Endothelial cell of umbilical vein (primary cell): ENCODE measurements at regions not wholly inside any gene's neighbourhood (a gene's known extent, or its start where the extent isn't known, plus 50 kb on each side); places are given as distances from the start of the nearest gene placed in this dataset.

Experiments used
- BruUV-seq: library from RNA; stranded (reverse); fragments of 400-500 nt; replicated peaks from 2 replicates; lab custom pipeline; 2021; lab: Mats Ljungman, UMichigan
- CTCF ChIA-PET: fragments of 300-600, 350-600 bp; sonication (Branson Sonifier 250); formaldehyde crosslinking; loops from one replicate; lab custom pipeline; 2021; ENCODE audit warnings: antibody characterized with exemption, inconsistent platforms; lab: Charles Lee
- POLR2A ChIA-PET: fragments of 300-600, 350-600 bp; sonication (Branson Sonifier 250); formaldehyde crosslinking; loops from one replicate; lab custom pipeline; 2021; ENCODE audit warnings: antibody characterized with exemption, inconsistent platforms; lab: Charles Lee
- DNase-seq: peaks from one replicate; pipeline ENCODE4 v3.0.0-alpha.2; 2011; ENCODE audit warnings: low read depth, low spot score
- FAIRE-seq: peaks from 2 replicates; lab custom pipeline; 2011; peaks lifted over from hg19 to GRCh38; lab: Jason Lieb, UNC
- H2AFZ ChIP-seq: 2 replicates; pipeline ENCODE4 v1.6.0; 2012; ENCODE audit warnings: low read depth, low read length, control low read depth, inconsistent platforms
- H3K27ac ChIP-seq: 2 replicates; pipeline ENCODE4 v1.5.1; 2011; ENCODE audit warnings: low read depth, mild to moderate bottlenecking, control low read depth, low read length, moderate library complexity; ENCODE audit not compliant: insufficient read depth
- H3K27me3 ChIP-seq, 2 experiments: 2 replicates each; pipeline versions ENCODE4 v1.6.0 to v1.6.1; 2011; ENCODE audit warnings: low read length in 2 of 2, mixed read lengths in 1 of 2; ENCODE audit not compliant: control insufficient read depth in 2 of 2, insufficient read depth in 2 of 2
- H3K36me3 ChIP-seq, 2 experiments: 2 replicates in 1 of 2; 3 replicates in 1 of 2; pipeline ENCODE4 v1.5.1; 2011; ENCODE audit warnings: low read length in 2 of 2, mild to moderate bottlenecking in 1 of 2, moderate library complexity in 1 of 2; ENCODE audit not compliant: control insufficient read depth in 2 of 2, insufficient read depth in 2 of 2; ENCODE audit errors: extremely low read depth in 1 of 2
- H3K4me1 ChIP-seq: 3 replicates; pipeline ENCODE4 v1.5.1; 2011; ENCODE audit warnings: mild to moderate bottlenecking, low read length; ENCODE audit not compliant: control insufficient read depth, insufficient read depth; ENCODE audit errors: extremely low read depth
- H3K4me2 ChIP-seq: 2 replicates; pipeline ENCODE4 v1.6.1; 2011; ENCODE audit warnings: low read length, control low read depth, mixed read lengths; ENCODE audit not compliant: insufficient read depth
- H3K4me3 ChIP-seq, 3 experiments: fragments of 200-600 bp in 1 of 3; sonication (generic), shearing (Covaris generic) in 1 of 3; replicated peaks in 1 of 3; 2 replicates each; pipeline ENCODE4 v1.5.1; 2011 to 2016; ENCODE audit warnings: control low read depth in 3 of 3, low read length in 3 of 3, mild to moderate bottlenecking in 2 of 3, inconsistent platforms in 1 of 3, low read depth in 1 of 3, moderate library complexity in 1 of 3; ENCODE audit not compliant: insufficient read depth in 1 of 3
- H3K79me2 ChIP-seq: 2 replicates; pipeline ENCODE4 v1.6.0; 2012; ENCODE audit warnings: low read length, inconsistent platforms; ENCODE audit not compliant: control insufficient read depth, insufficient read depth
- H3K9ac ChIP-seq: replicated peaks from 2 replicates; pipeline ENCODE3; 2011; ENCODE audit warnings: low read length, control low read depth; ENCODE audit not compliant: insufficient read depth; ENCODE audit errors: extremely low read depth
- H3K9me1 ChIP-seq: replicated peaks from 3 replicates; pipeline ENCODE4 v1.6.0; 2011; ENCODE audit warnings: mild to moderate bottlenecking, low read length; ENCODE audit not compliant: control insufficient read depth, insufficient read depth; ENCODE audit errors: extremely low read depth
- H3K9me3 ChIP-seq: replicated peaks from 2 replicates; pipeline ENCODE4 v1.5.1; 2012; ENCODE audit warnings: low read length, inconsistent platforms; ENCODE audit not compliant: control insufficient read depth, insufficient read depth
- H4K20me1 ChIP-seq: replicated peaks from 2 replicates; pipeline ENCODE3; 2011; ENCODE audit warnings: mild to moderate bottlenecking, low read length; ENCODE audit not compliant: control insufficient read depth, insufficient read depth; ENCODE audit errors: extremely low read depth
- EZH2 ChIP-seq: IDR thresholded peaks from 2 replicates; pipeline ENCODE4 v1.6.1; 2012; ENCODE audit warnings: borderline replicate concordance, low read depth, mild to moderate bottlenecking, moderate library complexity, low read length, inconsistent platforms; ENCODE audit not compliant: severe bottlenecking
- FOS ChIP-seq: IDR thresholded peaks from 2 replicates; pipeline ENCODE4 v1.6.1; 2011; ENCODE audit warnings: mild to moderate bottlenecking, low read length, moderate library complexity, borderline replicate concordance; ENCODE audit not compliant: insufficient read depth
- GATA2 ChIP-seq: IDR thresholded peaks from 2 replicates; pipeline ENCODE4 v1.7.0; 2011; ENCODE audit warnings: low read depth, mild to moderate bottlenecking, moderate library complexity, mixed read lengths, low read length; ENCODE audit not compliant: insufficient read length, insufficient read depth
- JUN ChIP-seq: IDR thresholded peaks from 2 replicates; pipeline ENCODE4 v1.6.1; 2011; ENCODE audit warnings: borderline replicate concordance, low read depth; ENCODE audit not compliant: insufficient read length, insufficient read depth
- MAX ChIP-seq: IDR thresholded peaks from 2 replicates; pipeline ENCODE4 v1.6.1; 2011; ENCODE audit not compliant: insufficient read depth, insufficient read length
- POLR2A ChIP-seq: IDR thresholded peaks from 2 replicates; pipeline ENCODE4 v1.6.1; 2012; ENCODE audit warnings: low read depth, mild to moderate bottlenecking, control low read depth, low read length
- POLR2AphosphoS5 ChIP-seq: IDR thresholded peaks from 2 replicates; pipeline ENCODE4 v1.6.1; 2012; ENCODE audit warnings: low read depth, mild to moderate bottlenecking, control low read depth, low read length, moderate library complexity; ENCODE audit not compliant: insufficient read depth
- dilution Hi-C: fragments of 300-500 bp; cut with MboI; formaldehyde crosslinking; loops from one replicate; pipeline ENCODE4 v1.15.0; 2019; ENCODE audit warnings: low sequenced_read_pairs; ENCODE audit not compliant: extremely low pct_ligation_motif_present
- intact Hi-C: fragments of 100-400 bp; cut with micrococcal nuclease; formaldehyde crosslinking; loops from one replicate; pipeline ENCODE4 v1.10.0; 2022

GRCh38 chr4:136908122-136908521 lies 624.2 kb downstream of the PCDH18 start:
- FAIRE-seq (no peak), DNase-seq (no peak)
- ChIA-PET CTCF (no interaction called here), POLR2A (no interaction called here)
- Histone ChIP-seq H2AFZ (no peak overlapping the region), H3K36me3 (no peaks in the 10 kb centered on the region), H3K4me3 (no peak overlapping the region), H3K27me3 (no peaks in the 10 kb centered on the region), H3K9me1 (no peaks in the 10 kb centered on the region), H3K4me1 (no peaks in the 10 kb centered on the region), H3K9me3 (no peaks in the 10 kb centered on the region), H3K79me2 (no peaks in the 10 kb centered on the region), H4K20me1 (no peaks in the 10 kb centered on the region), H3K4me2 (no peak overlapping the region), H3K27ac (no peak overlapping the region), H3K9ac (no peak overlapping the region)
- intact Hi-C loops (no loop called here), dilution Hi-C loops (no loop called here)
- BruUV-seq = no TSS peak
- TF ChIP-seq POLR2A (no peak), GATA2 (no peak), JUN (no peak), EZH2 (no peak), FOS (no peak), MAX (no peak), POLR2AphosphoS5 (no peak)

- TF ChIP-seq EZH2 (no peak), FOS (no peak)
- no peaks in the 10 kb centered on the region for H3K9me1 ChIP-seq
- DNase-seq (no peak), FAIRE-seq (no peak)
- H3K4me2 ChIP-seq = no peak overlapping the region
- intact Hi-C loops = no loop called here
- no peaks in the 10 kb centered on the region for H3K36me3 ChIP-seq
- no peaks in the 10 kb centered on the region for H3K27me3 ChIP-seq
- dilution Hi-C loops = no loop called here
- no peak overlapping the region for H3K27ac ChIP-seq
- H3K9me3 ChIP-seq = no peaks in the 10 kb centered on the region
- BruUV-seq = no TSS peak
- H2AFZ ChIP-seq = no peak overlapping the region
- ChIA-PET CTCF (no interaction called here), POLR2A (no interaction called here)
- H3K79me2 ChIP-seq = no peaks in the 10 kb centered on the region
- H3K9ac ChIP-seq = no peak overlapping the region
- no peaks in the 10 kb centered on the region for H3K4me1 ChIP-seq
- H3K4me3 ChIP-seq = no peak overlapping the region
- no peaks in the 10 kb centered on the region for H4K20me1 ChIP-seq
These were observed 631.6 kb downstream of the PCDH18 start for GRCh38 chr4:136900696-136901095.
